IMR-90 (cell line): ENCODE measurements at regions not wholly inside any gene's neighbourhood (a gene's known extent, or its start where the extent isn't known, plus 50 kb on each side); places are given as distances from the start of the nearest gene placed in this dataset.

Source experiments
- ATAC-seq: fragments of 200-7000 bp; cut with Tn5 transposase; 2 replicates; pipeline ENCODE4 v1.9.1; 2020; ENCODE audit warnings: low read depth, mild to moderate bottlenecking, moderate library complexity
- BruUV-seq: library from RNA; stranded (reverse); fragments of 400-500 nt; replicated peaks from 2 replicates; lab custom pipeline; 2021; lab: Mats Ljungman, UMichigan
- CTCF ChIA-PET: fragments of 300-600 bp; formaldehyde crosslinking; extraction: SDS; loops from one replicate; lab custom pipeline; 2021; ENCODE audit warnings: antibody characterized with exemption; lab: Yijun Ruan, JAX
- POLR2A ChIA-PET: fragments of 300-600 bp; sonication (Branson Sonifier 250); formaldehyde crosslinking; loops from one replicate; lab custom pipeline; 2022; ENCODE audit warnings: antibody characterized with exemption; ENCODE audit not compliant: unreplicated experiment; lab: Charles Lee
- DNase-seq: peaks from one replicate; pipeline ENCODE4 v3.0.0; 2013
- H2AFZ ChIP-seq: replicated peaks from 2 replicates; pipeline ENCODE3; 2013; ENCODE audit warnings: low read length, mild to moderate bottlenecking; ENCODE audit not compliant: poor library complexity
- H2AK5ac ChIP-seq: 2 replicates; pipeline ENCODE4 v1.6.1; 2013; ENCODE audit warnings: low read depth, low read length, inconsistent platforms
- H2AK9ac ChIP-seq: replicated peaks from 2 replicates; pipeline ENCODE3; 2013; ENCODE audit warnings: mild to moderate bottlenecking, low read depth, low read length, moderate library complexity; ENCODE audit not compliant: poor library complexity
- H2BK120ac ChIP-seq: 2 replicates; pipeline ENCODE4 v1.6.1; 2013; ENCODE audit warnings: low read depth, low read length, inconsistent platforms
- H2BK15ac ChIP-seq: 3 replicates; pipeline ENCODE4 v1.6.1; 2013; ENCODE audit warnings: low read depth, low read length, inconsistent platforms
- H2BK20ac ChIP-seq: 2 replicates; pipeline ENCODE4 v1.6.1; 2013; ENCODE audit warnings: low read depth, mild to moderate bottlenecking, inconsistent platforms, low read length, moderate library complexity
- H2BK5ac ChIP-seq: 2 replicates; pipeline ENCODE4 v1.6.1; 2013; ENCODE audit warnings: mild to moderate bottlenecking, low read depth, low read length, inconsistent platforms; ENCODE audit not compliant: poor library complexity, severe bottlenecking
- H3K14ac ChIP-seq: replicated peaks from 2 replicates; pipeline ENCODE4 v1.6.1; 2013; ENCODE audit warnings: low read depth, low read length, inconsistent platforms
- H3K18ac ChIP-seq: 2 replicates; pipeline ENCODE4 v1.6.1; 2013; ENCODE audit warnings: low read depth, low read length, control low read depth
- H3K23ac ChIP-seq: 2 replicates; pipeline ENCODE4 v1.6.1; 2013; ENCODE audit warnings: low read depth, low read length, inconsistent platforms
- H3K27ac ChIP-seq: 2 replicates; pipeline ENCODE4 v1.5.1; 2013; ENCODE audit warnings: mild to moderate bottlenecking, control low read depth, low read length; ENCODE audit not compliant: insufficient read depth
- H3K27me3 ChIP-seq: 2 replicates; pipeline ENCODE4 v1.6.1; 2013; ENCODE audit warnings: low read length; ENCODE audit not compliant: control insufficient read depth, insufficient read depth
- H3K36me3 ChIP-seq: 2 replicates; pipeline ENCODE4 v1.6.1; 2013; ENCODE audit warnings: low read length, mixed read lengths; ENCODE audit not compliant: control insufficient read depth, insufficient read depth
- H3K4ac ChIP-seq: 2 replicates; pipeline ENCODE4 v1.6.1; 2013; ENCODE audit warnings: low read depth, low read length, inconsistent platforms
- H3K4me1 ChIP-seq: 2 replicates; pipeline ENCODE4 v1.6.1; 2013; ENCODE audit warnings: low read length, mixed read lengths; ENCODE audit not compliant: control insufficient read depth, insufficient read depth
- H3K4me2 ChIP-seq: 2 replicates; pipeline ENCODE4 v1.6.1; 2013; ENCODE audit warnings: low read depth, mild to moderate bottlenecking, control low read depth, low read length, moderate library complexity
- H3K4me3 ChIP-seq: 2 replicates; pipeline ENCODE4 v1.5.1; 2013; ENCODE audit warnings: low read depth, mild to moderate bottlenecking, control low read depth, low read length, moderate library complexity; ENCODE audit not compliant: insufficient read depth
- H3K56ac ChIP-seq: 2 replicates; pipeline ENCODE4 v1.6.1; 2013; ENCODE audit warnings: low read length, inconsistent platforms; ENCODE audit not compliant: insufficient read depth; ENCODE audit errors: extremely low read depth
- H3K79me1 ChIP-seq, 2 experiments: 2 replicates each; pipeline ENCODE4 v1.6.1; 2013; ENCODE audit warnings: low read length in 2 of 2, inconsistent platforms in 1 of 2, low read depth in 1 of 2
- H3K9ac ChIP-seq: 2 replicates; pipeline ENCODE4 v1.6.1; 2013; ENCODE audit warnings: low read depth, low read length, control low read depth
- H3K9me1 ChIP-seq: 2 replicates; pipeline ENCODE4 v1.6.1; 2013; ENCODE audit warnings: low read length, inconsistent platforms; ENCODE audit not compliant: insufficient read depth
- H3K9me3 ChIP-seq: 2 replicates; pipeline ENCODE4 v1.6.1; 2013; ENCODE audit warnings: low read length; ENCODE audit not compliant: control insufficient read depth, insufficient read depth
- H4K20me1 ChIP-seq: 2 replicates; pipeline ENCODE4 v1.6.1; 2013; ENCODE audit warnings: low read length, inconsistent platforms; ENCODE audit not compliant: insufficient read depth
- H4K5ac ChIP-seq: 2 replicates; pipeline ENCODE4 v1.6.1; 2013; ENCODE audit warnings: mild to moderate bottlenecking, low read depth, low read length, control low read depth
- H4K8ac ChIP-seq, 2 experiments: 2 replicates each; pipeline ENCODE4 v1.6.1; 2013; ENCODE audit warnings: low read depth in 2 of 2, low read length in 2 of 2, control low read depth in 1 of 2, inconsistent platforms in 1 of 2
- H4K91ac ChIP-seq: 2 replicates; pipeline ENCODE4 v1.6.1; 2013; ENCODE audit warnings: low read depth, low read length, inconsistent platforms; ENCODE audit not compliant: insufficient read depth
- BHLHE40 ChIP-seq: fragments of 150-350 bp; IDR thresholded peaks from 2 replicates; pipeline ENCODE4 v1.6.1; 2016; ENCODE audit warnings: mild to moderate bottlenecking, low read depth, low read length
- CEBPB ChIP-seq: IDR thresholded peaks from 2 replicates; pipeline ENCODE4 v1.6.1; 2012; ENCODE audit warnings: low read depth, low read length, improper control_type of control experiment
- CHD1 ChIP-seq: IDR thresholded peaks from 2 replicates; pipeline ENCODE4 v1.6.1; 2012; ENCODE audit warnings: low read depth, low read length, improper control_type of control experiment
- FOS ChIP-seq: fragments of 150-350 bp; IDR thresholded peaks from 2 replicates; pipeline ENCODE4 v1.6.1; 2016; ENCODE audit warnings: low read depth, low read length
- MAFK ChIP-seq: IDR thresholded peaks from 2 replicates; pipeline ENCODE4 v1.6.1; 2012; ENCODE audit warnings: low read depth, low read length, improper control_type of control experiment
- MAZ ChIP-seq: IDR thresholded peaks from 2 replicates; pipeline ENCODE4 v1.6.1; 2012; ENCODE audit warnings: low read depth, mild to moderate bottlenecking, low read length, improper control_type of control experiment, moderate library complexity, borderline replicate concordance
- MXI1 ChIP-seq: IDR thresholded peaks from 2 replicates; pipeline ENCODE4 v1.6.1; 2012; ENCODE audit warnings: low read depth, mild to moderate bottlenecking, low read length, moderate library complexity, borderline replicate concordance
- NFE2L2 ChIP-seq: fragments of 150-350 bp; IDR thresholded peaks from 2 replicates; pipeline ENCODE4 v1.6.1; 2016; ENCODE audit warnings: low read depth, mild to moderate bottlenecking, low read length
- POLR2A ChIP-seq: IDR thresholded peaks from 2 replicates; pipeline ENCODE4 v1.6.1; 2012; ENCODE audit warnings: mild to moderate bottlenecking, low read depth, low read length
- RAD21 ChIP-seq: IDR thresholded peaks from 2 replicates; pipeline ENCODE4 v1.6.1; 2012; ENCODE audit warnings: low read length, improper control_type of control experiment
- RCOR1 ChIP-seq: IDR thresholded peaks from 2 replicates; pipeline ENCODE4 v1.6.1; 2012; ENCODE audit warnings: mild to moderate bottlenecking, low read length, improper control_type of control experiment; ENCODE audit not compliant: insufficient replicate concordance
- RFX5 ChIP-seq: IDR thresholded peaks from 2 replicates; pipeline ENCODE4 v1.8.0; 2012; ENCODE audit warnings: low read depth, mild to moderate bottlenecking, low read length, moderate library complexity
- SMC3 ChIP-seq: fragments of 150-350 bp; IDR thresholded peaks from 2 replicates; pipeline ENCODE4 v1.6.1; 2016; ENCODE audit warnings: low read depth, mild to moderate bottlenecking, antibody characterized with exemption, low read length, moderate library complexity
- USF2 ChIP-seq: fragments of 150-350 bp; IDR thresholded peaks from 2 replicates; pipeline ENCODE4 v1.6.1; 2017; ENCODE audit warnings: mild to moderate bottlenecking, antibody characterized with exemption, low read length, low read depth
- WGBS, 2 experiments: methylation state at CpG; one replicate each; pipeline versions ENCODE4 v1.1.5 to v1.1.7; 2013; ENCODE audit warnings: missing lambda C conversion rate in 2 of 2; ENCODE audit not compliant: insufficient read length in 1 of 2; ENCODE audit errors: extremely low coverage in 2 of 2; 5-methylcytosine and 5-hydroxymethylcytosine counted together
- dilution Hi-C: fragments of 300-500 bp; cut with HindIII; formaldehyde crosslinking; loops from one replicate; pipeline ENCODE4 v1.14.3; 2018; ENCODE audit warnings: low sequenced_read_pairs; ENCODE audit not compliant: unreplicated experiment
- in situ Hi-C: fragments of 300-500 bp; cut with MboI; formaldehyde crosslinking; loops from 3 replicates; pipeline ENCODE4 v1.14.3; 2019; ENCODE audit warnings: low sequenced_read_pairs, inconsistent platforms, mixed read lengths
- intact Hi-C: fragments of 100-400 bp; cut with micrococcal nuclease; formaldehyde crosslinking; loops from 2 replicates; pipeline ENCODE4 v1.10.0; 2022
- TF ChIP-seq, protein P1 (sequence below): conservative IDR thresholded peaks from 2 replicates; pipeline ENCODE4 v1.5.1; 2012; ENCODE audit warnings: mild to moderate bottlenecking, low read depth, low read length, improper control_type of control experiment
- TF ChIP-seq, protein P2 (sequence below): fragments of 150-350 bp; IDR thresholded peaks from 2 replicates; pipeline ENCODE4 v1.6.1; 2016; ENCODE audit warnings: low read depth, mild to moderate bottlenecking, low read length, moderate library complexity, borderline replicate concordance

DNA sequence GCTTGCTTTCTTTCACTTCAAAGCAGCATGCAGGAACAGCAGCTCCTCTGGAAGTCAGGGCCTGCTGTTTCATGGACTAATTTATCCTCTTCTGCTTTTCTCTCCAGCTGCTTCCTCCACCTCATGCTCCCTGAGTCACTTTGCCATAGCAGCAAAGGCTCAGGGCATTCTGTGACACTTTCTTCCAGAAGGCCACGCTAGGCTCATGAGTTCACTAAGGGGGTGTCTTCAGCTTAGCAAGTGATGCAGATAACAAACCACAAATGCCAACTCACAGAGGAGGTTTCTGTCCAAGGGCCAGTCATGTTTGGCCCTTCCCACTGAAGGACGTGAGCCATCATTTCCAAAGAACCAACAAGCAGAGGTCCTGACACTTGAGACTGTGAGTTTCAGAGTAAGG, 200.2 kb downstream of the ADGRA3 start:
- Histone ChIP-seq H4K20me1 (no peaks in the 10 kb centered on the region), H3K9me3 (no peaks in the 10 kb centered on the region), H3K14ac (no peak overlapping the region), H2BK5ac (no peak overlapping the region), H3K9ac (no peak overlapping the region), H4K8ac (no peak overlapping the region), H2AK5ac (no peak overlapping the region), H3K56ac (no peak overlapping the region), H3K4me2 (no peak overlapping the region), H4K91ac (no peak overlapping the region), H3K18ac (no peak overlapping the region), H2AFZ (no peak overlapping the region), H3K4ac (no peak overlapping the region), H2BK15ac (no peak overlapping the region), H2BK20ac (no peak overlapping the region), H2BK120ac (no peak overlapping the region), H3K27me3 (no peaks in the 10 kb centered on the region), H3K9me1 (no peaks in the 10 kb centered on the region), H3K4me1 (no peaks in the 10 kb centered on the region), H3K4me3 (no peak overlapping the region), H3K27ac (no peak overlapping the region), H2AK9ac (no peak overlapping the region), H3K36me3 (no peaks in the 10 kb centered on the region), H3K23ac (no peak overlapping the region), H3K79me1 (no peaks in the 10 kb centered on the region), H4K5ac (no peak overlapping the region)
- dilution Hi-C loops (no loop called here), in situ Hi-C loops (no loop called here), intact Hi-C loops (no loop called here)
- no CpG with 5 or more reads among the region's 2 CpGs for WGBS, 2 experiments
- ATAC-seq, result no peak
- no TSS peak for BruUV-seq
- peak; percentile 6 for DNase-seq
- POLR2A ChIA-PET, result no interaction called here
- TF ChIP-seq MXI1 (no peak), MAZ (no peak), BHLHE40 (no peak), POLR2A (no peak), RAD21 (no peak), NFE2L2 (no peak), CEBPB (no peak), USF2 (no peak), CHD1 (no peak), FOS (no peak), RCOR1 (no peak), SMC3 (no peak), RFX5 (no peak), MAFK (no peak)
- TF ChIP-seq, protein P1, sequence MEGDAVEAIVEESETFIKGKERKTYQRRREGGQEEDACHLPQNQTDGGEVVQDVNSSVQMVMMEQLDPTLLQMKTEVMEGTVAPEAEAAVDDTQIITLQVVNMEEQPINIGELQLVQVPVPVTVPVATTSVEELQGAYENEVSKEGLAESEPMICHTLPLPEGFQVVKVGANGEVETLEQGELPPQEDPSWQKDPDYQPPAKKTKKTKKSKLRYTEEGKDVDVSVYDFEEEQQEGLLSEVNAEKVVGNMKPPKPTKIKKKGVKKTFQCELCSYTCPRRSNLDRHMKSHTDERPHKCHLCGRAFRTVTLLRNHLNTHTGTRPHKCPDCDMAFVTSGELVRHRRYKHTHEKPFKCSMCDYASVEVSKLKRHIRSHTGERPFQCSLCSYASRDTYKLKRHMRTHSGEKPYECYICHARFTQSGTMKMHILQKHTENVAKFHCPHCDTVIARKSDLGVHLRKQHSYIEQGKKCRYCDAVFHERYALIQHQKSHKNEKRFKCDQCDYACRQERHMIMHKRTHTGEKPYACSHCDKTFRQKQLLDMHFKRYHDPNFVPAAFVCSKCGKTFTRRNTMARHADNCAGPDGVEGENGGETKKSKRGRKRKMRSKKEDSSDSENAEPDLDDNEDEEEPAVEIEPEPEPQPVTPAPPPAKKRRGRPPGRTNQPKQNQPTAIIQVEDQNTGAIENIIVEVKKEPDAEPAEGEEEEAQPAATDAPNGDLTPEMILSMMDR, result no peak
- TF ChIP-seq, protein P2, sequence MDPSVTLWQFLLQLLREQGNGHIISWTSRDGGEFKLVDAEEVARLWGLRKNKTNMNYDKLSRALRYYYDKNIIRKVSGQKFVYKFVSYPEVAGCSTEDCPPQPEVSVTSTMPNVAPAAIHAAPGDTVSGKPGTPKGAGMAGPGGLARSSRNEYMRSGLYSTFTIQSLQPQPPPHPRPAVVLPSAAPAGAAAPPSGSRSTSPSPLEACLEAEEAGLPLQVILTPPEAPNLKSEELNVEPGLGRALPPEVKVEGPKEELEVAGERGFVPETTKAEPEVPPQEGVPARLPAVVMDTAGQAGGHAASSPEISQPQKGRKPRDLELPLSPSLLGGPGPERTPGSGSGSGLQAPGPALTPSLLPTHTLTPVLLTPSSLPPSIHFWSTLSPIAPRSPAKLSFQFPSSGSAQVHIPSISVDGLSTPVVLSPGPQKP, result no peak
- CTCF ChIA-PET, result no interaction called here
